HG02571 (cell line): ENCODE measurements at regions not wholly inside any gene's neighbourhood (a gene's known extent, or its start where the extent isn't known, plus 50 kb on each side); places are given as distances from the start of the nearest gene placed in this dataset.

Experiments used
- ATAC-seq: cut with Tn5 transposase; IDR thresholded peaks from one replicate; pipeline ENCODE4 v1.9.1; 2021; ENCODE audit warnings: mild to moderate bottlenecking, moderate library complexity; ENCODE audit not compliant: unreplicated experiment

GRCh38 chr2:65522922-65523321, 90.5 kb upstream of the SPRED2 start:
- no peak for ATAC-seq

- no peak for ATAC-seq
Measured at GRCh38 chr2:65518751-65519150, 86.4 kb upstream of the SPRED2 start.

GRCh38 chr2:65514555-65515195, 82.3 kb upstream of the SPRED2 start:
- no peak for ATAC-seq

- no peak for ATAC-seq
Measured at GRCh38 chr2:65512783-65513182, 80.4 kb upstream of the SPRED2 start.

GRCh38 chr2:65511306-65511705, 78.9 kb upstream of the SPRED2 start:
- ATAC-seq: no peak

- no peak for ATAC-seq
Measured at GRCh38 chr2:65508225-65508624, 75.8 kb upstream of the SPRED2 start.

GRCh38 chr2:65507102-65508069, 75.0 kb upstream of the SPRED2 start:
- no peak for ATAC-seq

GRCh38 chr2:65504814-65505697, 72.7 kb upstream of the SPRED2 start:
- ATAC-seq: no peak

GRCh38 chr2:65504201-65504600, 71.8 kb upstream of the SPRED2 start:
- no peak for ATAC-seq

GRCh38 chr2:65503746-65504145, 71.3 kb upstream of the SPRED2 start:
- no peak for ATAC-seq

GRCh38 chr2:65501836-65502235, 69.4 kb upstream of the SPRED2 start:
- no peak for ATAC-seq

- ATAC-seq: no peak
Measured at GRCh38 chr2:65501074-65501473, 68.7 kb upstream of the SPRED2 start.

- no peak for ATAC-seq
Measured at GRCh38 chr2:65500310-65501040, 68.1 kb upstream of the SPRED2 start.

- ATAC-seq: no peak
Measured at GRCh38 chr2:65499216-65499615, 66.8 kb upstream of the SPRED2 start.

GRCh38 chr2:65498396-65498795, 66.0 kb upstream of the SPRED2 start:
- no peak for ATAC-seq

- no peak for ATAC-seq
Measured at GRCh38 chr2:65495251-65495877, 63.0 kb upstream of the SPRED2 start.

- ATAC-seq: no peak
Measured at GRCh38 chr2:65494078-65494477, 61.7 kb upstream of the SPRED2 start.

GRCh38 chr2:65491381-65491905, 59.0 kb upstream of the SPRED2 start:
- no peak for ATAC-seq

GRCh38 chr2:65490222-65490621, 57.8 kb upstream of the SPRED2 start:
- no peak for ATAC-seq

- ATAC-seq: no peak
Measured at GRCh38 chr2:65489269-65489668, 56.9 kb upstream of the SPRED2 start.
